GM06990 (cell line): ENCODE measurements at regions not wholly inside any gene's neighbourhood (a gene's known extent, or its start where the extent isn't known, plus 50 kb on each side); places are given as distances from the start of the nearest gene placed in this dataset.

Experiments used
- DNase-seq: peaks from one replicate; pipeline ENCODE4 v3.0.0-alpha.2; 2011; ENCODE audit not compliant: insufficient read length; ENCODE audit errors: extremely low read depth
- H3K27me3 ChIP-seq: replicated peaks from 2 replicates; pipeline ENCODE4 v1.6.0; 2011; ENCODE audit warnings: low read length; ENCODE audit not compliant: control insufficient read depth, insufficient read depth
- H3K36me3 ChIP-seq: 2 replicates; pipeline ENCODE4 v1.5.1; 2011; ENCODE audit warnings: low read length; ENCODE audit not compliant: control insufficient read depth, insufficient read depth
- H3K4me3 ChIP-seq: replicated peaks from 2 replicates; pipeline ENCODE4 v1.5.1; 2011; ENCODE audit warnings: low read depth, mild to moderate bottlenecking, control low read depth, low read length
- TF ChIP-seq, protein P1 (sequence below): IDR thresholded peaks from 2 replicates; pipeline ENCODE4 v1.5.1; 2011; ENCODE audit warnings: low read length, control low read depth, mild to moderate bottlenecking, inconsistent platforms; ENCODE audit not compliant: insufficient read depth, poor library complexity, severe bottlenecking

DNA sequence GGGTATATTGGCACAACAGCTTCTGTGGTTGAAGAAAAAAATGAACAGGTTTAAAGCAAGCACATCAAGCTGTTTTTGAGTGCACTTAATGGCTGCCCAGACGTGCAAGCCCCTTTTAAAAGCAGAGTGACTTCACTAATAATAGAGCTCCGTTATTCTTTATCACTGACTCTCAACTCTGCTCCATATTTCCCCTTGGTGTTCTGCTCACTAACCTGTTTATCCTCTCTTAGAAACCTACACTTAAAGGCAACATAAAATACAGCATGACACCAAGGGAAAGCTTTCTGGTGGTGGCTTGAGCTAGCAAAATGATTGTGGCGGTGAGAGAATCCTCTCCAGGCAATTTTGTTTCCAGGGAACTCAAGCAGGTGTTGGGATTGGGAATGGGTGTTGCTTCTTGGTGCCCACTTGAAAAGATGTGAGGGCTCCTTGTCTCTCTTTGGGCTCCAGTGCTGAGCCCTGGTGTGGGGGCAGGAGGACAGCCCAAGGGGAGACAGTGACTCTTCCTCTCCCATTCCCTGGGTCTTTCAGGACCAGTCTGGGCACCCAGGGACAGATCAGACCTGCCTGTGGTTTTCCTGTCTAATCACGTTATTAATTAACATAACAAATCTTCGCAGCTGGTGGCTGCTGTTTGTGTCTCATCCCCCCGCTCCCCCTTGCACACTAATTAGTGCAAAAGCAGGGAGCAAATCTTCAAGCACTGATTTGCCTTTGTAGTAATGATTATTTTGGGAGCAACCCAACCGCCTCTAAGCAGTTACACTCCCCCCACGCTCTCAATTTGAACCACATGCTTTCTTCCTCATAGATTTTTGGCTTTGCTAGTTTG lies 289.4 kb upstream of the CXCR4 start:
- Histone ChIP-seq H3K4me3 (no peak overlapping the region), H3K27me3 (peaks cover 3% of the 10 kb centered on the region), H3K36me3 (no peaks in the 10 kb centered on the region)
- no peak for DNase-seq
- TF ChIP-seq, protein P1, sequence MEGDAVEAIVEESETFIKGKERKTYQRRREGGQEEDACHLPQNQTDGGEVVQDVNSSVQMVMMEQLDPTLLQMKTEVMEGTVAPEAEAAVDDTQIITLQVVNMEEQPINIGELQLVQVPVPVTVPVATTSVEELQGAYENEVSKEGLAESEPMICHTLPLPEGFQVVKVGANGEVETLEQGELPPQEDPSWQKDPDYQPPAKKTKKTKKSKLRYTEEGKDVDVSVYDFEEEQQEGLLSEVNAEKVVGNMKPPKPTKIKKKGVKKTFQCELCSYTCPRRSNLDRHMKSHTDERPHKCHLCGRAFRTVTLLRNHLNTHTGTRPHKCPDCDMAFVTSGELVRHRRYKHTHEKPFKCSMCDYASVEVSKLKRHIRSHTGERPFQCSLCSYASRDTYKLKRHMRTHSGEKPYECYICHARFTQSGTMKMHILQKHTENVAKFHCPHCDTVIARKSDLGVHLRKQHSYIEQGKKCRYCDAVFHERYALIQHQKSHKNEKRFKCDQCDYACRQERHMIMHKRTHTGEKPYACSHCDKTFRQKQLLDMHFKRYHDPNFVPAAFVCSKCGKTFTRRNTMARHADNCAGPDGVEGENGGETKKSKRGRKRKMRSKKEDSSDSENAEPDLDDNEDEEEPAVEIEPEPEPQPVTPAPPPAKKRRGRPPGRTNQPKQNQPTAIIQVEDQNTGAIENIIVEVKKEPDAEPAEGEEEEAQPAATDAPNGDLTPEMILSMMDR = no peak

DNA sequence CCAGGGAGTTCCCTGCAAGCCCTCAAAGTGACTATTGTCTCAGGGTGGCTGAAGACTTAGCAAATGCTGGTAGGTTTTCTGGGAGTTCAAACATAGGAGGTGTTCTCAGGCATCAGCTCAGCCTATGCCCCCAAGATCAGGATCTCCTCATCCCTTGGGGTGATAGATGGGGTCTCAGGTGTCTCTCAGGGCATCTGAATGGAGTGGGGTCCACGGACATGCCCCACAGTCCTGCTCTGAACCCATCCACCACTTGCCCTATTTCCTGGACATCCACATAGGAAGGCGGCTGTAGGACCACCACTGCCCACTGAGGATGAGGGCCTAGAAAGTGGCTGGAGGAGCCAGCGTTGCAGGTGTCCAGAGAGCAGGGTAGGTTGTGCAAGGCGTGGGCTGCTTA lies 287.0 kb upstream of the CXCR4 start:
- TF ChIP-seq, protein P1 = no peak
- Histone ChIP-seq H3K27me3 (peaks cover 3% of the 10 kb centered on the region), H3K4me3 (no peak overlapping the region), H3K36me3 (no peaks in the 10 kb centered on the region)
- DNase-seq = no peak

DNA sequence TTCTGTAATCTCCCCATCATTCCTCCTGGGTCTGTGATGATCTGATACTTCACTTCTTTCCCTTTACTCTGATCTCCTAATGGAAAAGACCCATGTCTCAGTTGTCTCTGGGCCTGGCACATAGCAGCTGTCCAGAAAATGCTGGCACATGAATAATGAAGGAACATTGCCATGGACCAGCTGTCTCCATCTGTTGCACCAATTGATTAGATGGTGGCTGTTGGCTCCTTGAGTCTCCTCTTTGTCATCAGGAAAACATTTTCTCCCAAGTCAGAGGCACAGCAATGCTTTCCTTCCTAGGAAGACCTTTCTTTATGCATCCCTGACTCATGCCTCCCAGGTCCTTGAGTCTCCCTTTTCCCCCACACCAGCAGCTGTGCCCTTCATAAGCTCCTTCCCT lies 286.2 kb upstream of the CXCR4 start:
- Histone ChIP-seq H3K36me3 (no peaks in the 10 kb centered on the region), H3K4me3 (no peak overlapping the region), H3K27me3 (peaks cover 3% of the 10 kb centered on the region)
- no peak for DNase-seq
- TF ChIP-seq, protein P1 = no peak

DNA sequence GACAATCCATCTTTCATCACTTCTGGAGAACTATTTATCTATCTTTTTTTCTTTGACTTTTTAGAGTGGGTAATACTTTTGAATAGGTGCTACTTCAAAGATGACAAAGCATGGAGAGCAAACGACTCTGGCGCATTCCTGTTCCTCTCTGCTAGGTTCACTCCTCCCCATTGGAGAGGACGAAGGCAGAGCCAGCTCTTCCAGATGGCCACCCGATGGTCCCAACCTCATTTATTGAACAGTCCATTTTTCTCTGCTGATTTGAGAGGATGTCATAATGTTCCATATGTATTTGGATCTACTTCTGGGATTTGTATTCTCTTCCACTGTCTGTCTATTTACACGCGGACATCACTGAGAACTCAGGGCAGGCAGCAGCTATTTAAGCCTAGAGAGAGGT lies 284.3 kb upstream of the CXCR4 start:
- Histone ChIP-seq H3K27me3 (peaks cover 3% of the 10 kb centered on the region), H3K4me3 (no peak overlapping the region), H3K36me3 (no peaks in the 10 kb centered on the region)
- no peak for DNase-seq
- TF ChIP-seq, protein P1 = no peak

DNA sequence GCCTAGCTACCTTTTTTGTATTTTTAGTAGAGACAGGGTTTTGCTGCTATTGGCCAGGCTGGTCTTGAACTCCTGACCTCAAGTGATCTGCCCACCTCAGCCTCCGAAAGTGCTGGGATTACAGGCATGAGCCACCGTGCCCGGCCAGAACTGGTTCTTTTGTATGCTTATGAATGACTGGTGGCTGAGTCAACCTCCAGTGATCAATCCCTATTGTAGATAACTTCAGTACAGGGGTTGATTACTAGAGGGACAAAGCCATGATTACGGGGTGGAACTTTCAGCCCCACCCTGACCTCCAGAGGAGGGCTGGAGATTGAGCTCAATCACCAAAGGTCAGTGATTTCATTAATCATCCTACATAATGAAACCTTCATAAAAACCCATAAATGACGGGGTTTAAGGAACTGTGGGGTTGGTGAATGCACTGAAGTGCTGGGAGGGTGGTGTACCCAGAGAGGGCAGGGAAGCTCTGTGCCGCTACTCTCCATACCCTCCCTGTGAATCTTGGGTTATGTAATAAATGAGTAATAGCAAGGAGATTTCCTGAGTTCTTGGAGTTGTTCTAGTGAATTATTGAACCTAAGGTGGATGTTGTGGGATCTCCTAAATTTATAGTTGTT lies 281.8 kb upstream of the CXCR4 start:
- TF ChIP-seq, protein P1 = no peak
- Histone ChIP-seq H3K4me3 (no peak overlapping the region), H3K36me3 (no peaks in the 10 kb centered on the region), H3K27me3 (no peaks in the 10 kb centered on the region)
- no peak for DNase-seq
